Kidney epithelial cell (primary cell): ENCODE measurements at regions not wholly inside any gene's neighbourhood (a gene's known extent, or its start where the extent isn't known, plus 50 kb on each side); places are given as distances from the start of the nearest gene placed in this dataset.

Experiments used
- DNase-seq: peaks from one replicate; pipeline ENCODE4 v3.0.0-alpha.2; 2010; ENCODE audit warnings: low read depth
- H3K27me3 ChIP-seq: 2 replicates; pipeline ENCODE4 v1.6.0; 2011; ENCODE audit warnings: low read length; ENCODE audit not compliant: control insufficient read depth, insufficient read depth
- H3K36me3 ChIP-seq: 2 replicates; pipeline ENCODE4 v1.5.1; 2011; ENCODE audit warnings: low read length; ENCODE audit not compliant: control insufficient read depth, insufficient read depth
- H3K4me3 ChIP-seq: 2 replicates; pipeline ENCODE4 v1.5.1; 2011; ENCODE audit warnings: low read depth, mild to moderate bottlenecking, control low read depth, low read length
- CTCF ChIP-seq: IDR thresholded peaks from 2 replicates; pipeline ENCODE4 v1.5.1; 2011; ENCODE audit warnings: mild to moderate bottlenecking, moderate library complexity, low read length, control low read depth, inconsistent platforms; ENCODE audit not compliant: insufficient read depth, poor library complexity, severe bottlenecking

DNA sequence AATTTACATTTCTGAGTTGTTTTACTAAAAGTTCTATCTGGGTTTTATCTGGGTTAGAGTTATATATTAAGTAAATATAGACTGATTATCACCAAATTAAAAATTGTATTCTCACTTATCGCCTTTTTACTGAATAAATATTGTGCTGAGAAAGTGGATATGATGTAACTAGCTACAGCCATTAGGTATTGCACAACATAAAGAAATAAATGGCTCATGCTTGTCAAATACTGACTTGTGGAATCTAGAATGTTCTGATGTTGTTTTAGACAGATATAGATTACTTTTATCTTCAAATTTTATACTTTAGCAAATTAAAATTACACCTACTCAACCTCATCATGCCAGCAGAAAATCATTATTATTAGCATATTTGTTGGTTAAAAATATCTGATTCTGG is 1277.1 kb upstream of the MIR17HG start:
- DNase-seq, result no peak
- TF ChIP-seq CTCF, result no peak
- H3K36me3 ChIP-seq, result no peaks in the 10 kb centered on the region
- H3K4me3 ChIP-seq, result no peak overlapping the region
- H3K27me3 ChIP-seq, result no peaks in the 10 kb centered on the region

- Histone ChIP-seq H3K27me3 (no peaks in the 10 kb centered on the region), H3K4me3 (no peak overlapping the region), H3K36me3 (no peaks in the 10 kb centered on the region)
- TF ChIP-seq CTCF, result no peak
- DNase-seq, result no peak
Measured at GRCh38 chr13:90070837-90071525, 1276.5 kb upstream of the MIR17HG start.

- no peak for TF ChIP-seq CTCF
- Histone ChIP-seq H3K27me3 (no peaks in the 10 kb centered on the region), H3K36me3 (no peaks in the 10 kb centered on the region), H3K4me3 (no peak overlapping the region)
- no peak for DNase-seq
Measured at GRCh38 chr13:90084684-90085290, 1262.7 kb upstream of the MIR17HG start.

DNA sequence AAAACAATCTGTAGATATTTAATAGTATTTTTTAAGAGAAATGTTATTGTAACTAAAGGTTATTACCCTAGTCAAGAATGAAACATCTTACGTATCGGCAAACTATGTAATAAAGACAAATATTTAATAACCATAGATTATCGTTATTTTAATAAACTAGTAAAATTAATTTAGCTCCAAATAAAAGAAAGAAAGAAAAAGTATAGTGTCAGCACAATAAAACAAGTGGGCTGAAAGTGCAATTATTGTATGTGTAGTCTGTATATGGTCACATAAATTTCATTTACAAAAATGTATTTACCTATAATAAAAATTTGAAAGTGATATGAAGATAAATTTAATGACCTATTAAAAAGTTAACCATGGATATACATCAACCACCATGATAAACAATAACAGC is 1258.4 kb upstream of the MIR17HG start:
- TF ChIP-seq CTCF, result no peak
- DNase-seq, result no peak
- Histone ChIP-seq H3K4me3 (no peak overlapping the region), H3K36me3 (no peaks in the 10 kb centered on the region), H3K27me3 (no peaks in the 10 kb centered on the region)

DNA sequence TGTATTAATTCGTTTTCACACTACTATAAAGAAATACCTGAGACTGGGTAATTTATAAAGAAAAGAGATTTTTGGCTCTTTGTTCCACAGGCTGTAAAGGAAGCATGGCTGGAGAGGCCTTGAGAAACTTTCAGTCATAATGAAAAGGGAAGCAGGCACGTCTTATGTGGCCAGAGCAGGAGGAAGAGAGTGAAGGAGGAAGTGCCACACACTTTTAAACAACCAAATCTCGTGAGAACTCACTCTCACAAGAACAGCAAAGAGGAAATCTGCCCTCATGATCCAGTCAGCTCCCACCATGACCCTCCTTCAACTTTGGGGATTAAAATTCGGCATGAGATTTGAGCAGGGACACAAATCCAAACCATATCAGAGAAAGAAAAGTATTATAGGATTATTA is 1255.9 kb upstream of the MIR17HG start:
- no peaks in the 10 kb centered on the region for H3K36me3 ChIP-seq
- no peak for TF ChIP-seq CTCF
- no peaks in the 10 kb centered on the region for H3K27me3 ChIP-seq

GRCh38 chr13:90094357-90094756 is 1253.1 kb upstream of the MIR17HG start:
- no peak for TF ChIP-seq CTCF
- H3K36me3 ChIP-seq, result no peaks in the 10 kb centered on the region
- DNase-seq, result no peak
- H3K4me3 ChIP-seq, result no peak overlapping the region
- no peaks in the 10 kb centered on the region for H3K27me3 ChIP-seq

More for the DNA sequence above, 1255.9 kb upstream of the MIR17HG start:
- H3K4me3 ChIP-seq, result no peak overlapping the region
- DNase-seq, result no peak
